Gastroesophageal sphincter (tissue), 3 donors: ENCODE measurements at regions not wholly inside any gene's neighbourhood (a gene's known extent, or its start where the extent isn't known, plus 50 kb on each side); places are given as distances from the start of the nearest gene placed in this dataset.

Source experiments
- CTCF ChIP-seq, 4 experiments: fragments of 200-600 bp in 2 of 4; fragments of 450-650 bp in 2 of 4; sonication (generic) in 1 of 4; IDR thresholded peaks; one replicate each; pipeline ENCODE4 v1.5.1; 2017 to 2019; ENCODE audit warnings: antibody characterized with exemption in 4 of 4, mild to moderate bottlenecking in 2 of 4, moderate library complexity in 2 of 4
- POLR2A ChIP-seq, 2 donors: fragments of 450-650 bp; IDR thresholded peaks; one replicate each; pipeline ENCODE4 v1.6.1; 2017; ENCODE audit warnings: antibody characterized with exemption in 2 of 2, mild to moderate bottlenecking in 2 of 2, moderate library complexity in 1 of 2
- POLR2AphosphoS5 ChIP-seq: sonication (generic); formaldehyde crosslinking; IDR thresholded peaks from one replicate; pipeline ENCODE4 v1.6.1; 2017; ENCODE audit warnings: antibody characterized with exemption

- no peak for TF ChIP-seq CTCF (IDR thresholded peaks at IDR 0.05)
- no peak for TF ChIP-seq POLR2AphosphoS5
- no peak for TF ChIP-seq POLR2A (IDR thresholded peaks at IDR 0.05)
These were observed 443.8 kb upstream of the CDH20 start for GRCh38 chr18:60889442-60889841.
